ENCODE measurements at regions not wholly inside any gene's neighbourhood (a gene's known extent, or its start where the extent isn't known, plus 50 kb on each side); places are given as distances from the start of the nearest gene placed in this dataset.

GRCh38 chr17:68175905-68176304 lies 71.9 kb upstream of the AMZ2 start:
- TF ChIP-seq CTCF (IDR thresholded peaks at IDR 0.05; ENCODE audit: control extremely low read depth in 1 of 3, insufficient read depth in 1 of 3, low read depth in 1 of 3, low read length in 3 of 3) = no peak
- no peak for TF ChIP-seq POLR2AphosphoS5 (IDR thresholded peaks at IDR 0.05; ENCODE audit: low read depth, low read length)
- TF ChIP-seq TBP (IDR thresholded peaks at IDR 0.05; ENCODE audit: low read depth, low read length) = no peak
- TF ChIP-seq CREB1 (IDR thresholded peaks at IDR 0.05) = no peak
- TF ChIP-seq CBX5 (IDR thresholded peaks at IDR 0.05; ENCODE audit: low read depth, low read length) = no peak
- no peak for TF ChIP-seq POLR2A (IDR thresholded peaks at IDR 0.05; ENCODE audit: control extremely low read depth in 1 of 2, low read depth in 2 of 2, low read length in 2 of 2)
- TF ChIP-seq CHD7 (IDR thresholded peaks at IDR 0.05; ENCODE audit: insufficient replicate concordance, low read length) = no peak
- TF ChIP-seq EZH2 (IDR thresholded peaks at IDR 0.05; ENCODE audit: low read depth, low read length, severe bottlenecking) = no peak
- no peak for TF ChIP-seq TAF1 (IDR thresholded peaks at IDR 0.05; ENCODE audit: low read depth, low read length)
- TF ChIP-seq YY1 (IDR thresholded peaks at IDR 0.05; ENCODE audit: low read depth, low read length) = no peak
- no peak for TF ChIP-seq MAX (IDR thresholded peaks at IDR 0.05)
- TF ChIP-seq POU5F1 (IDR thresholded peaks at IDR 0.05; ENCODE audit: low read depth, low read length) = no peak

Data from H1 (cell line).